ENCODE measurements at regions not wholly inside any gene's neighbourhood (a gene's known extent, or its start where the extent isn't known, plus 50 kb on each side); places are given as distances from the start of the nearest gene placed in this dataset.

- TF ChIP-seq GATA3 (IDR thresholded peaks at IDR 0.05; ENCODE audit: low read depth, low read length): no peak
- TF ChIP-seq GATA2 (IDR thresholded peaks at IDR 0.05; ENCODE audit: low read depth, low read length): no peak
These were observed 105.2 kb upstream of the ITGA1 start for GRCh38 chr5:52682492-52682891.

DNA sequence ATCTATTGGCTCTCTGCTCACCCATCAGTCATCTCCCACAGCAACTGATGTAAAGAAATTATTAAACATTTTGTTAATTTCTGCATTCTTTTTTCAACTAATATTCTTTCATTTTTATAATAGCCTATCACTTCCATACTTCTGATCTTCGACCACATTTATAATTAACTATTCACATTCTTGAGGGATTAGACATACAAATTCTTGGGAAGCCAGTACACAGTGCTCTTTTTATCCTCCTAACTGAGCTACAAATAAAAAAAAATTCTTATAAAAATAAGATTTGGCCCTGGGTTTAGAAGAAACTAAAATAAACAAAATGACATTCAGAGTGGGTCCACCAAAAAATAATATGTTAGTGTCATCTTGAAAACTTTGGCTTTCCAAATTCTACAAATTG, 103.7 kb upstream of the ITGA1 start:
- no peak for TF ChIP-seq GATA2 (IDR thresholded peaks at IDR 0.05; ENCODE audit: low read depth, low read length)
- TF ChIP-seq GATA3 (IDR thresholded peaks at IDR 0.05; ENCODE audit: low read depth, low read length): no peak

- TF ChIP-seq GATA2 (IDR thresholded peaks at IDR 0.05; ENCODE audit: low read depth, low read length): no peak
These were observed 102.2 kb upstream of the ITGA1 start for GRCh38 chr5:52685566-52685965.

- no peak for TF ChIP-seq GATA3 (IDR thresholded peaks at IDR 0.05; ENCODE audit: low read depth, low read length)
- TF ChIP-seq GATA2 (IDR thresholded peaks at IDR 0.05; ENCODE audit: low read depth, low read length): no peak
These were observed 101.7 kb upstream of the ITGA1 start for GRCh38 chr5:52685971-52686370.

- no peak for TF ChIP-seq GATA2 (IDR thresholded peaks at IDR 0.05; ENCODE audit: low read depth, low read length)
- no peak for TF ChIP-seq GATA3 (IDR thresholded peaks at IDR 0.05; ENCODE audit: low read depth, low read length)
These were observed 97.4 kb upstream of the ITGA1 start for GRCh38 chr5:52690236-52690768.

- TF ChIP-seq GATA2 (IDR thresholded peaks at IDR 0.05; ENCODE audit: low read depth, low read length) (no peak), GATA3 (IDR thresholded peaks at IDR 0.05; ENCODE audit: low read depth, low read length) (no peak)
These were observed 95.7 kb upstream of the ITGA1 start for GRCh38 chr5:52692039-52692438.

DNA sequence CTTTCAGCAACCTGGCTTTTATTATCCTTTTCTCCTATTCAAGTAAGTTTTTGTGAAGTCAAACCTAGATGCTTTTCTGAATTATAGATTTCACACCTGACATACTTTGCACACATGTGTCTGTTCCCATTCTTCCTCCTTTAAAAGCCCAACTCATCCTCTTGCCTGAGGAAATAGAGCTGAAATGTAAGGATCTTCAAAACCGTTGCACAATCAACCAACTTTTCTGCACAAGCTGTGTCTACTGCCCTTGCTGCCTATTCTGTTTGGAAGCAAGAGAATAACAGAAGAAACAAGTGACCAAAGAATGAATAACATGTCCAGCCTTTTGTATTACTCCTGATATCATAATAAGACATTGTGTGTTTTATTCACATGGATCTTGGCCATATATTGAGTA, 95.1 kb upstream of the ITGA1 start:
- no peak for TF ChIP-seq GATA3 (IDR thresholded peaks at IDR 0.05; ENCODE audit: low read depth, low read length)
- no peak for TF ChIP-seq GATA2 (IDR thresholded peaks at IDR 0.05; ENCODE audit: low read depth, low read length)

GRCh38 chr5:52693280-52693679, 94.4 kb upstream of the ITGA1 start:
- TF ChIP-seq GATA2 (IDR thresholded peaks at IDR 0.05; ENCODE audit: low read depth, low read length): no peak
- no peak for TF ChIP-seq GATA3 (IDR thresholded peaks at IDR 0.05; ENCODE audit: low read depth, low read length)

DNA sequence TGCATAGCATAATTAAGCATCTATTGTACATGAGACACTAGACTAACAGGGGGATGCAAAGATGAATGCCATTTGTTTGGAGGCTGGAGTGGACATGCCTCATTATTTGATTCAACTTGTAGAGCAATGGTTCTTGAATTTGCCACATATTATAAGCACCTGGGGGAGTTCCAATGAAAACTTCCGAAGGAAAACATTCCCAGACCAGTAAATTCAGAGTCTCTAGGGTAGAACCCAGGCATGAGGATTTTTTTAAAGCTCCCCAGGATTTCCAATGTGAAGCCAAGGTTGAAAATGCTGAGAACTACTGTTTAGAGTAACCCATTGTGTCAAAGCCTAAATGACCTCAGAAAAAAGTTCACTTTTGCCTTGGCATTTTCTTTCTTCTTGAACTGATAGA, 93.9 kb upstream of the ITGA1 start:
- TF ChIP-seq GATA3 (IDR thresholded peaks at IDR 0.05; ENCODE audit: low read depth, low read length): no peak
- TF ChIP-seq GATA2 (IDR thresholded peaks at IDR 0.05; ENCODE audit: low read depth, low read length): no peak

GRCh38 chr5:52694648-52695047, 93.1 kb upstream of the ITGA1 start:
- no peak for TF ChIP-seq GATA2 (IDR thresholded peaks at IDR 0.05; ENCODE audit: low read depth, low read length)
- TF ChIP-seq GATA3 (IDR thresholded peaks at IDR 0.05; ENCODE audit: low read depth, low read length): no peak

- TF ChIP-seq GATA3 (IDR thresholded peaks at IDR 0.05; ENCODE audit: low read depth, low read length): no peak
- TF ChIP-seq GATA2 (IDR thresholded peaks at IDR 0.05; ENCODE audit: low read depth, low read length): no peak
These were observed 84.8 kb upstream of the ITGA1 start for GRCh38 chr5:52702877-52703276.

DNA sequence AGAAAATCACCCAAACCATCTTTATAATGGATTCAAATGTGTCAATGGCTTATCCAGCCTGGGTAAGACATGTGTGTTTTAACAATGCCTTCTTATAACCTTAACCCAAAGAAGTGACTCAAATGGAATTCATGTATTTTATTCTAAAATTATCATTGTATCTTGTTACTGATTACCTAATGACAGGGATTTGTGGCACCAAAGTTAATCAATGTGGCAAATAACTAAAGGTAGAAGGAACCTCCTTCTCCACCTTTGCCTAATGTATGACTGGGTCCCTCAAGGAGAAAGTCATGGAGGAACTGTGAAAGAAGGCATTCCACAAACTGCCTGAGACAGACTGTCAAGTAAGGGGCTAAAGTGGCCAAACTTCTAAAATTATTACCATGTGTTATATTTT, 84.4 kb upstream of the ITGA1 start:
- TF ChIP-seq GATA3 (IDR thresholded peaks at IDR 0.05; ENCODE audit: low read depth, low read length) (no peak), GATA2 (IDR thresholded peaks at IDR 0.05; ENCODE audit: low read depth, low read length) (no peak)

- no peak for TF ChIP-seq GATA3 (IDR thresholded peaks at IDR 0.05; ENCODE audit: low read depth, low read length)
- no peak for TF ChIP-seq GATA2 (IDR thresholded peaks at IDR 0.05; ENCODE audit: low read depth, low read length)
These were observed 82.0 kb upstream of the ITGA1 start for GRCh38 chr5:52705720-52706119.

GRCh38 chr5:52706775-52707174, 80.9 kb upstream of the ITGA1 start:
- TF ChIP-seq GATA2 (IDR thresholded peaks at IDR 0.05; ENCODE audit: low read depth, low read length) (no peak), GATA3 (IDR thresholded peaks at IDR 0.05; ENCODE audit: low read depth, low read length) (no peak)

DNA sequence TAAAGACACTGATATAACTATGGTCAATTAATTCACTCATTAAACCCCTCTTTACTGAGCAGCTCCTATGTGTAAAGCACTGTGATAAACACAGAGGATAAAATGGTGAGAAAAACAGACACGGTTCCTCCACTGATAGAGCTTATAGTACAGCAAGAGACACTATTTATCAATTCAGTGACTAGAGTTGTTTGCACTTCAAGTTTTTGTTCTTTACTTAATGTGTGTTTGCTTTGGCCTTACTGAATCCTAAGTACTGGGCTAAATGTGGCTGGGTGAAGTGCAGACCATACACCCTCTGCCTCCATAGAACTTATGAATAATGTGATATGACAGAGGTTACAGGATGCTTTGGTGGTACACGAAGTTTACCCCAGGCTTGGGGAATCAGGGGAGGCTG, 80.1 kb upstream of the ITGA1 start:
- no peak for TF ChIP-seq GATA2 (IDR thresholded peaks at IDR 0.05; ENCODE audit: low read depth, low read length)
- TF ChIP-seq GATA3 (IDR thresholded peaks at IDR 0.05; ENCODE audit: low read depth, low read length): no peak

DNA sequence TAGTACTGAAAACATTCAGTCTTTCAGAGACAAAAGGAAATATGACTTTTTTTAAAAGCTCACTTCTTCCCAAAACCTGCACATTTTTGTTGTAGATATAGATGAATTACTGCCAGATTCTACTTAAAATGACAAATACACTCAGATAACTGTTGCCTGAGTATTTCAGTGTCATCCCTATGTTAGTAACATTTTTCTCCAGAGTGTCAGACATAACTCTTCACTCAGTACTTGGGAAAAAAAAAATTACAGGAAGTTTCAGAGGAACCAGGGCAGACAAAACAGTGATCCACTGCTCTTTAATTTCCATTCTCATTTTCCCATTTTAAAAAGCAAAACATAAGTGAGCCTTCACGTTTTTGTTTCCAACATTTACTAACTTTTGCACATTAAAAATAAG, 79.3 kb upstream of the ITGA1 start:
- no peak for TF ChIP-seq GATA3 (IDR thresholded peaks at IDR 0.05; ENCODE audit: low read depth, low read length)
- TF ChIP-seq GATA2 (IDR thresholded peaks at IDR 0.05; ENCODE audit: low read depth, low read length): no peak

All from SH-SY5Y (cell line).